ENCODE measurements at regions not wholly inside any gene's neighbourhood (a gene's known extent, or its start where the extent isn't known, plus 50 kb on each side); places are given as distances from the start of the nearest gene placed in this dataset.

DNA sequence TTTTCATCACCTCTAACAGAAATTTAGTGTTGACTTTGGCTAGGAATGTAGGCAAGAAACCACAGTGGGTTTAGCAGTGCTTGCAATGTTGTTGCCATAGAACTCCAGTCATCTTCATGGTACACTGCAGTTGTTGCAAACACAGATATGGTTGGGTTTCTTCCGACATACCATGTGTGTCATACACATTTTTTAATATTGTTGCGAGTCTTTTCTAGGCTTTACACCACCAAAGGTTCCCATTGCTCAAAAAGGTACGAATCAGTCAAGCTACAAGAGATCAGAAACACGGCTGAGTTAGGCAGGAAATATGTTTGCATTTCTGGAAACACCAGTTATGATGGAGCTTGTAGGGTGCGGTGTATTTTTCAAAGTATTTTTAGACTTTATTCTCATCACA, 172.4 kb downstream of the SYK start:
- Histone ChIP-seq H2BK20ac (ENCODE audit: low read length) (no peak overlapping the region), H3K4ac (replicated peaks; ENCODE audit: insufficient read length, low read depth, low read length) (no peak overlapping the region), H4K5ac (ENCODE audit: insufficient read length, low read depth, low read length) (no peak overlapping the region), H3K27ac (ENCODE audit: low read depth, low read length) (no peak overlapping the region), H2BK12ac (ENCODE audit: low read depth, low read length) (no peak overlapping the region), H3K4me1 (replicated peaks in 1 of 4; ENCODE audit: control insufficient read depth in 3 of 4, insufficient read depth in 4 of 4, low read length in 3 of 4) (peaks cover 0 to 2% (median 0%) of the 10 kb centered on the region in 4 experiments; a peak in 1 of 7 replicates), H3K9me3 (ENCODE audit: insufficient read depth in 2 of 2, low read depth in 1 of 2, low read length in 1 of 2) (no peaks in the 10 kb centered on the region), H3K9ac (replicated peaks in 1 of 4; ENCODE audit: extremely low read depth in 1 of 4, low read depth in 3 of 4, low read length in 3 of 4) (no peak overlapping the region), H3K18ac (ENCODE audit: extremely low read depth, low read length) (no peak overlapping the region), H3K14ac (ENCODE audit: insufficient read length) (no peak overlapping the region), H2BK120ac (replicated peaks; ENCODE audit: low read depth, low read length) (no peak overlapping the region), H2BK15ac (ENCODE audit: low read length) (no peak overlapping the region), H3K27me3 (replicated peaks in 1 of 4; ENCODE audit: control insufficient read depth in 3 of 4, extremely low read depth in 1 of 4, insufficient read depth in 3 of 4, low read length in 3 of 4) (no peaks in the 10 kb centered on the region), H3K4me2 (ENCODE audit: insufficient read depth in 1 of 2, low read depth in 2 of 2, low read length in 2 of 2) (no peak overlapping the region), H4K20me1 (replicated peaks in 1 of 2; ENCODE audit: control insufficient read depth in 1 of 2, insufficient read depth in 2 of 2, low read length in 2 of 2) (no peaks in the 10 kb centered on the region), H4K8ac (ENCODE audit: extremely low read depth, insufficient read depth, low read length) (no peak overlapping the region), H3K79me2 (ENCODE audit: control insufficient read depth in 1 of 2, insufficient read depth in 2 of 2, low read length in 2 of 2) (no peaks in the 10 kb centered on the region), H3K56ac (replicated peaks; ENCODE audit: insufficient read length, low read depth, low read length) (no peak overlapping the region), H3K23ac (ENCODE audit: insufficient read length) (no peak overlapping the region), H3K4me3 (ENCODE audit: extremely low read depth in 1 of 4, insufficient read depth in 2 of 4, low read depth in 3 of 4, low read length in 4 of 4) (no peak overlapping the region), H3K79me1 (ENCODE audit: low read depth, low read length) (no peaks in the 10 kb centered on the region), H2AK5ac (ENCODE audit: low read depth, low read length) (no peak overlapping the region), H2AFZ (ENCODE audit: low read length) (no peak overlapping the region), H2BK5ac (ENCODE audit: low read depth, low read length) (no peak overlapping the region), H3K23me2 (ENCODE audit: low read depth, low read length) (no peaks in the 10 kb centered on the region), H4K91ac (replicated peaks; ENCODE audit: insufficient read length, low read length) (no peak overlapping the region), H3K36me3 (ENCODE audit: control insufficient read depth in 2 of 4, insufficient read depth in 4 of 4, low read length in 3 of 4) (no peaks in the 10 kb centered on the region)
- CTCF ChIA-PET (ENCODE audit: partially characterized antibody) = interaction anchor here (1.0 to 1.4 kb wide), 2 partner anchors 11 to 55 kb away, joined by 3 to 6 read pairs; no protein-coding TSS in a partner anchor
- 88% methylated on average over 5 of the region's 5 CpGs; no CpG with 5 or more reads in 1 of the 2 experiments for WGBS, 2 experiments (ENCODE audit: extremely low coverage in 1 of 2, insufficient coverage in 1 of 2, insufficient read length in 1 of 2, insufficient replicate concordance in 2 of 2, low coverage in 1 of 2, low lambda C conversion rate in 2 of 2, missing lambda C conversion rate in 1 of 2)
- DNase-seq (ENCODE audit: low read depth in 1 of 2, low spot score in 2 of 2) = no peak
- POLR2A ChIA-PET (ENCODE audit: partially characterized antibody) = no interaction called here
- FAIRE-seq = no peak
- no peak for TF ChIP-seq SRF (IDR thresholded peaks at IDR 0.05; ENCODE audit: low read depth, low read length)
- TF ChIP-seq, protein P1, sequence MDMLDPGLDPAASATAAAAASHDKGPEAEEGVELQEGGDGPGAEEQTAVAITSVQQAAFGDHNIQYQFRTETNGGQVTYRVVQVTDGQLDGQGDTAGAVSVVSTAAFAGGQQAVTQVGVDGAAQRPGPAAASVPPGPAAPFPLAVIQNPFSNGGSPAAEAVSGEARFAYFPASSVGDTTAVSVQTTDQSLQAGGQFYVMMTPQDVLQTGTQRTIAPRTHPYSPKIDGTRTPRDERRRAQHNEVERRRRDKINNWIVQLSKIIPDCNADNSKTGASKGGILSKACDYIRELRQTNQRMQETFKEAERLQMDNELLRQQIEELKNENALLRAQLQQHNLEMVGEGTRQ (IDR thresholded peaks at IDR 0.05; ENCODE audit: low read length) = no peak
- no peak for TF ChIP-seq SP2 (IDR thresholded peaks at IDR 0.05; ENCODE audit: low read length)
- TF ChIP-seq SUZ12 (IDR thresholded peaks at IDR 0.05; ENCODE audit: low read length) = no peak
- TF ChIP-seq E2F6 (IDR thresholded peaks at IDR 0.05) = no peak
- no peak for TF ChIP-seq BRCA1 (IDR thresholded peaks at IDR 0.05; ENCODE audit: low read depth, low read length)
- no peak for TF ChIP-seq CBX8 (IDR thresholded peaks at IDR 0.05; ENCODE audit: borderline replicate concordance, low read depth, low read length)
- TF ChIP-seq GTF2F1 (IDR thresholded peaks at IDR 0.05; ENCODE audit: borderline replicate concordance, low read depth, low read length) = no peak
- TF ChIP-seq YY1 (IDR thresholded peaks at IDR 0.05; ENCODE audit: low read depth, low read length) = no peak
- TF ChIP-seq KDM1A (IDR thresholded peaks at IDR 0.05; ENCODE audit: borderline replicate concordance, low read length) = no peak
- no peak for TF ChIP-seq RBBP5 (IDR thresholded peaks at IDR 0.05; ENCODE audit: borderline replicate concordance, low read depth, low read length)
- TF ChIP-seq EZH2 (IDR thresholded peaks at IDR 0.05; ENCODE audit: low read depth, low read length, severe bottlenecking) = no peak
- no peak for TF ChIP-seq SAP30 (IDR thresholded peaks at IDR 0.05; ENCODE audit: insufficient read depth, insufficient replicate concordance, low read length)
